NOMO-1 treated with dmso at 0.1 percent for 144 hours (cell line): ENCODE measurements at regions not wholly inside any gene's neighbourhood (a gene's known extent, or its start where the extent isn't known, plus 50 kb on each side); places are given as distances from the start of the nearest gene placed in this dataset.
"Not testable (repeated sequence)": the region's sequence is repeated elsewhere in the genome, so short reads cannot be mapped to it uniquely, and the experiment has no call there.

ENCODE experiments used
- DNase-seq: peaks from one replicate; lab custom pipeline; 2025; ENCODE audit not compliant: unreplicated experiment; lab: John Stamatoyannopoulos, UW

DNA sequence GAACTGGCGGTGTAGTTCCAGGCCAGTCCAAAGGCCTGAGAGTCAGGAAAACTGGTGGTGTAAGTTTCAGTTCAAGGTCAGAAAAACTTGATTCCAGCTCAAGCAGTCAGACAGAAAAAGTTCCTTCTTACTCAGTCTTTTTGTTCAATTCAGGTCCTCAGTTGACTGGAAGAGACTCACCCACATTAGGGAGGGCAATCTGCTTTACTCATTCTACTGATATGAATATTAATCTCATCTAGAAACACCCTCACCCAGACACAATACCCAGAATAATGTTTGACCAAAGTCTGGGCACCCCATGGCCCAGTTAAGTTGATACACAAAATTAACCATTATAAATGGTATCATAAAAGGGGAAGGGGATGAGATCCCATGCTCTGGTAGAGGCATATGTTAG is 50.1 kb upstream of the LTA4H start:
- no peak for DNase-seq

DNA sequence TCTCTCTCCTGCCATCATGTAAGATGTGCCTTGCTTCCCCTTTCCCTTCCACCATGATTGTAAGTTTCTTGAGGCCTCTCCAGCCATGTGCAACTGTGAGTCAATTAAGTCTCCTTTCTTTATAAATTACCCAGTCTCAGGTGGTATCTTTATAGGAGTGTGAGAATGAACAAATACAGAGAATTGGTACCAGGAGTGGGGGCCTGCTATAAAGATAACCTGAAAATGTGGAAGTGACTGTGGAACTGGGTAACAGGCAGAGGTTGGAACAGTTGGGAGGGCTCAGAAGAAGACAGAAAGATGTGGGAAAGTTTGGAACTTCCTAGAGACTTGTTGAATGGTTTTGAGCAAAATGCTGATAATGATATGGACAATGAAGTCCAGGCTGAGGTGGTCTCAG is 50.8 kb upstream of the LTA4H start:
- not testable (repeated sequence) for DNase-seq

DNA sequence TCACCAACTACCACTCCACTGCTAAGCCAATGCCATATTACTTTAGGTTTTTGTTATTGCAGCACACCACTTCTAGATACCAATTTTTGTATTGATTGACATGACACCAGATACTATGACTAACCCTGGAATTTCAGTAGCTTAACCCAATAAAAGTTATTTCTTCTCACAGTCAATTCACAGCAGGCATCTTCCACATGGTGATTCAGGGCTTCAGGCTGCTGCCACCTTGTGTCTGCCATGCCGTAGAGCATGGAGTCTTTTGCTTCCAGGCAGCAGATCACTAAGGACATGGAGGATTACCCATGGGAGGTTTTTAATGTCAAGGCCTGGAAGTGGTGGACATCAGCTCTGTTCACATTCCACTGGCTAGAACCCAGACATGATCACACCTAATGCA is 56.4 kb upstream of the LTA4H start:
- no peak for DNase-seq

DNA sequence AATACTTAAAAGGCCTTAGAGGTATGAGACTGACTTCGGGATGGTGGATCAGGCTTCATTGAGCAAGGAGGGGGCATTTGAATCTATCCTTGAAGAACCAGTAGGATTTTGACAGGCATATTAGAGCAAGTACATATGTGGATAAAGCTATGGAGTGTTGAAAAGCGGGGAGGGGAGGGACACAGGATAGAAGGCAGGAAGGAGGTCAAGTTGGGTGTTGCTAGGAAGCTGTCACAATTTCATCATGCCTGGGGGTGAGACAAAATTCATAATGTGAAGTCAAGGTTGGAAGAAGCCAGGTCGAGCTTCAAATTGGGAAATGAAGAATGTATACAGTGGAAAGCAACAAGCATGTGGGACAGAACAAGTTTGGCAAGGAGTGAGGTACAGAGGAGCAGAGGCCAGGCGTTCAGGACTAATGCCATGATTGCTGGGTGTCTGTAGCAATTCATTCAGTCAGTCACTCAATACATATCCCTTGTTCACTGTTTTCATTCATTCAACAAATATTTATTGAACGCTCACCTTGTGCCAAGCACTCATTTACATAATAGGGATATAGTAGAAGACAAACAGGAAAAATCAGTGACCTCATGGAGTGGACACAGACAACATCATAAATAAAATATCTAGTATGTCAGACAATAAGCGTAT is 58.3 kb upstream of the LTA4H start:
- no peak for DNase-seq

DNA sequence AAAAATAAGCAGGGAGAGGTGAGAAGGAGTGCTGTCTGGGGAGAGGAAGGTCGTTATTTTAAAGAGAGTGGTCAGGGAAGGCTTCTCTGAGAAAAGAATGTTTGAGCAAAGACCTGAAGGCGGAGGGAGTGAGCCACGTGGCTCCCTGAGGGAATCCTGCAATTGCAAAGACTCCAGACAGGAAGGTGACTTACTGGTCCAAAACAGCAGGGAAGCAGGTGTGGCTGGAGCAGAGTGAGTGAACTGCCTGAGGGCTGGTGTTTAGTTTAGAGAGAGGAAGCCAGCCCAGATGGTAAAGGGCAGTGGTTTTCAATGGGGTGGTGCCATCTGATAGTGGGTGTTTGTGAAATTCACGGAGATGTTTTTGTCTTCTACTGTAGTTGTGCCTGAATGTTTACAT is 58.8 kb upstream of the LTA4H start:
- DNase-seq: no peak

DNA sequence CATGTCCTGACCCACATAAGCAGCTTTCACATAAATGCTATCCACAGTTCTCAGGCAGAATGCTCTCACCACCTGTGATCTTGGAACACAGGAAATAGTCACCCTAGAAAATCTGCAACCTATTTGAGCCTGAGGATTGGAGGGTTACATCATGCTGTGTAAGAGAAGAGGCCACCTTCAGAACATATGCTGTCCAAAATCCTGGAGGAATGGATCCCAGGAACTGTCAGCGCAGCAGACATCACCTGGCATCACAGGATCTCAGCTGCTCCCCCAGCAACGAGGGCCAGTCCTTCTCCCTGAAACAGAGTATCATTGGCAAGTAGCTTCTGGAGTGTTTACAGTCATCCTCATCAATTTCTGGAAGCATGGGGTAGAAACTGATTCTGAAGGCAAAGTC is 63.2 kb upstream of the LTA4H start:
- DNase-seq: no peak

DNA sequence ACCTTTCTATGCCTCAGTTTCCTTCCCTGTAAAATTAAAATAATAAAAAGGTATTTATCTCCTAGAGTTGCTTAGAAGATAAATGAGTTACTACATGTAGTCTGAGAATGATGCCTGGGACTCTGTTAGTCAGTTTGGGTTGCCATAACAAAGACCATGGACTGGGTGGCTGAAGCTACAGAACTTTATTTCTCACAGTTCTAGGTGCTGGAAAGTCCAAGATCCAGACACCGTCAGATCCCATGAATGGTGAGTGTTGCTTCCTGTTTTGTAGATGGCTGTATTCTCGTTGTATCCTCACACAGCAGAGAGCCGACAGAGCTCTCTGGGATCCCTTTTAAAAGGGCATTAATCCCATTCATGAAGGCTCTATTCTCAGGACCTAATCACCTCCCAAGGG is 64.0 kb upstream of the LTA4H start:
- no peak for DNase-seq

DNA sequence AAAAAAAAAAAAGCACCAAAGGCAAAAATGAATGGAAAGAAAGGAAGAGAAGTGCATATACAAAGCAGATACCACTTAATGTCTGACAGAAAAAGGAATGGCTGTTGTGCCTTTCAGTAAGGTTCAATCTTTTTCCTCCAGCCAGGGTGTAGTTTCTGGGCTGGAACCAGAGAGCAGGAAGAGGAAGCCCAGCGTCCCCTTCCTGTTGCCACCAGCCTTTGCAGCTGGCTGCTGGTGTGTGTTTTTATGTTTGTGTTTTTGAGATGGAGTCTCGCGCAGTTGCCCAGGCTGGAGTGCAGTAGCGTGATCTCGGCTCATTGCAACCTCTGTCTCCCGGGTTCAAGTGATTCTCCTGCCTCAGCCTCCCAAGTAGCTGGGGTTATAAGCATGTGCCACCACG is 64.6 kb upstream of the LTA4H start:
- DNase-seq: no peak

DNA sequence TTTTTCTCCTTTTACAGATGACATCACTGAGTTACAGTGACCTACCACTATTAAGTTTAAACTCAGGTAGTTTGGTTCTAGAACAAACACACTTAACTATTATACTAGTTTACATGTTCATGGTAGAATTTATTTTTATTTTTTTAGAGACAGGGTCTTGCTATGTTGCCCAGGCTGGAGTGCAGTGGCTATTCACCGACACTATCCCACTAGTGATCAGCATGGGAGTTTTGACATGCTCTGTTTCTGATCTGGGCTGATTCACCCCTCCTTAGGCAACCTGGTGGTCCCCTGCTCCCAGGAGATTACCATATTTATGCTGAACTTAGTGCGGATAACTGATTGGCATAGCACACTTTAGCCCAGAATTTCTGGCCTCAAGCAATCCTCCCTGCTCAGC is 66.4 kb upstream of the LTA4H start:
- DNase-seq: no peak

DNA sequence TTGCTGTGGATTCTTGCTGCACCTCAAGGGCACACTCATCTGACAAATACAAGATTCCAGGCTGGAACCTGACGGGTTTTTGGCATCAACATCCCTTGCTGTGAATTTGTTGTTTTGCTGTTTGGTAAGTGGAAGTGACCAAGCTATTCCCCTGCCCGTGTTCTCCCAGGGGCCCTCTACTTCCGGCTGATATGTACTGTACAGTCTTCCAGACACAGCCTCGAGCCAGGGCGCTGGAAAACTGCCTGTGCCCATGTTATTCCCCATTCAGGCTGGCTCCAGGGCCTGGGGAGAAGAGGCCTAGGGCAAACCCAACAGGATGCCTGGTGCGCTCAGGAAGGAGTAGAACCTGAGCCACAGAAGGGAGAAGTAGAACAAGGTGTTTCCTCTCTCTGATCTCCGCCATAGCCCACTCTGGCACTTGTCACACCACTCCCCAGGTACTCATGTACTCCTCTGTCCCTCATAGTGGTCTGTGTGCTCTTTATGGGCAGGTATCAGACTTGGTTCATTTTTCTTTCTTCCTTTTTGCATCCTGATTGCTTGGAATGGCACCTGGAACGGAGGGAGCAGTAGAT is 67.8 kb upstream of the LTA4H start:
- no peak for DNase-seq

DNA sequence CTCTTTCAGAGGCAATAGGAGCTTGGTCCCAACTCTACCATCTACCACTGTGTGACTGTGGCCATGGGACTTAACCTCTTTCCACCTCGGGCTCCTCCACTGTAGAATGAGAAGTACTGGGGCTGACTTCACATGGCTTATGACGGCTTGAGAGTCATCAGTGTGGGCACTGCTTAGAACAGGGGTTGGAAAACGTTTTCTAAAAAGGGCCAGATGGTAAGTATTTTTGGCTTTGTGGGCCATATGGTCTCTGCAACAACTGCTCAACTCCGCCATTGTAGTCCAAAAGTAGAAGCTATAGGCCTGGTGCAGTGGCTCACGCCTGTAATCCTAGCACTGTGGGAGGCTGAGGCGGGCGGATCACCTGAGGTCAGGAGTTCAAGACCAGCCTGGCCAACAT is 69.2 kb upstream of the LTA4H start:
- no peak for DNase-seq

DNA sequence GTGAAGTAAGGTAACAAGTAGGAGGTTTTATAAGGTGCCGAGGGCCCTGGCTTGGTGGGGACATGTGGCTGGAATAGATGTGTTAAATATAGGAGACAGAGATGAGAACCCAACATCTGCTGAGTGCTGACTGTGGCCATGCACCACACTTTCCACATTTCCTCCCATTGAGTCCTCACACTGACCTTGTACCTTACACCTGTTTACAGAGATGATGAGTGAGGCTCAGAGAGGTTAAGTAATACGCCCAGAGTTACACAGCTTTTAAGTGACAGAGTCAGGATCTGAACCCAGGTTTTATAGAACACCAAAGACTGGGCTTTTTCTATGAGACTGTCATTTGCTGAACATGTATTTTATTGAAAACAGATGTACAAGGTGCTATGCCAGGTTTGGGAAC is 70.8 kb upstream of the LTA4H start:
- no peak for DNase-seq

DNA sequence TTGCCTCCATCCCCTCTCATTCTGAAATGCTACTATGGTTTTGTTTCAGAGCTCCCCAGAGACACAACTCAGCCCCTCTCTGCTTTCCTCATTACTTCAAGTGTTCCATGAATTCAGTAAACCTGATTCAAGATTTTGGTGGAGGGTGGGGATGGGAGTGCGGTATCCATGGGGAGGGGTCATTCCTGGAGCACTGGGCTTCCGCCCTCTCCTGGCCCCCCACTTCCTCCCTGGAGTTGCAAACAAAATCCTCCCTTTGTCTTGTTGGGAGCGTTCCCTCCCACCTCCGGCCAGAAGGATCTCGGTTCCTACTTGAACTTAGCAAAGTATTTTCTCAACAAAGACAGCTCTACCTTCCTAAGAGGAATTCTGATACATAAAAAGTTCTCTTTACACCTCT is 71.8 kb upstream of the LTA4H start:
- no peak for DNase-seq

DNA sequence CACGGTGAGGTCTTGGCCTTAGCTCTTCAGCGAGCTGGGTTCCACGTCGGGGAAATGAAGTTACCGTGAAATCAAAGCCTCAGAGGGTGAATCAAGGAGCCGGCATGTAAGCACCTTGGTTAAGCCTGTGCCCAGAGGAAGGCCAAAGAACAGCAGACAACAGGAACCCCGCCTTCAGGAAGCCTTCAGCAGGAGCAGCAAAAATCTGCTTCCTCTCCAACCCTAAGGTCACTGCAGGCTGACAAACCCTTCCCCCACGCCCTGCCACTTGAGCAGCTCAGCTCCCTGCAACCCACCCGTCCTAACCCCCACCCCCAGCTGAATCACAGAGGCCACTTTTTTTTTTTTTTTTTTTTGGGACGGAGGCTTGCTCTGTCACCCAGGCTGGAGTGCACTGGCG is 72.9 kb upstream of the LTA4H start:
- peak; percentile 67 for DNase-seq

DNA sequence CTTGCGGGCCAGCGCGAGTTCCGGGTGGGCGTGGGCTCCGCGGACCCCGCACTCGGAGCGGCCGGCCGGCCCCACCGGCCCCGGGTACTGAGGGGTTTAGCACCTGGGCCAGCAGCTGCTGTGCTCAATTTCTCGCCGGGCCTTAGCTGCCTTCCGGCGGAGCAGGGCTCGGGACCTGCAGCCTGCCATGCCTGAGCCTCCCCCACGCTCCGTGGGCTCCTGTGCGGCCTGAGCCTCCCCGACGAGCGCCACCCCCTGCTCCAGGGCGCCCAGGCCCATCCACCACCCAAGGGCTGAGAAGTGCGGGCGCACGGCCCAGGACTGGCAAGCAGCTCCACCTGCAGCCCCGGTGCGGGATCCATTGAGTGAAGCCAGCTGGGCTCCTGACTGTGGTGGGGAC is 73.6 kb upstream of the LTA4H start:
- DNase-seq: not testable (repeated sequence)

DNA sequence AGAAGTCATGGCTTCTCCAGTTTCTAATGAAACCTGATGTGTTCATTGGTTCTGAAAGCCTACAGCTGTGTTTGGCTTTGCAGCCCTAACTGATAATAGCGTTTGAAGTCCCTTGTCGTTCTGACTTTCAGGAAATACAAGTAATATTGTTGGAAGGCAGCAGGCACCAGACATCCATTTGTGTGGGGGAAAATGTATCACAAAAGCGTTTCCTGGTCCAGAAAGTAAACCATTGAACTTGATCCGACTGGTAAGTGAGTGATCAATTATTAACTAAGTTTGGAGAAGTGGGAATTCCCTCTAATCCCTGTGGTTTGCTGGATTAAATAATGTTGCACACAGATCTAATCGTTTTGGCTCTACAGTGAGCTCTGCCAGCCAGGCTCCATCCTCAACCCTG is 77.3 kb upstream of the LTA4H start:
- DNase-seq: no peak

DNA sequence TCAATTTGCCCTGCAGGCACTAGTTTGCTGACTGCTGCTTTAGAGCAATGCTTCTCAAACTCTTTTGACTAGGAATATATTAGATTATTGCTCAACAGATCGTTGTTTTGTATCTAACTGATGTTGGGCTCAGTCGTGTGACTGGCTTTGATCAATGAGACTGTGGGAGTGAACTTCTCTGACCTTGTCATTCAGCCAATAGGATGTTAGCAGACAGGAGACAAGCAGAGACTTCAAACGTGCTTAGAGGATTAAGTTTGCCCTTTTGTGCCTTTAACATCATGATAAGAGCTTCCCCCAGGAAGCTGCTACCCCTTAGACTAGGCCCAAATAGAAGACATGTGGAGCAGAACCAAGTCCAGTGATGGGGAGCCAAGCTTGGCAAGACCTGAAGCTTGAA is 76.7 kb upstream of the ELK3 start:
- no peak for DNase-seq

DNA sequence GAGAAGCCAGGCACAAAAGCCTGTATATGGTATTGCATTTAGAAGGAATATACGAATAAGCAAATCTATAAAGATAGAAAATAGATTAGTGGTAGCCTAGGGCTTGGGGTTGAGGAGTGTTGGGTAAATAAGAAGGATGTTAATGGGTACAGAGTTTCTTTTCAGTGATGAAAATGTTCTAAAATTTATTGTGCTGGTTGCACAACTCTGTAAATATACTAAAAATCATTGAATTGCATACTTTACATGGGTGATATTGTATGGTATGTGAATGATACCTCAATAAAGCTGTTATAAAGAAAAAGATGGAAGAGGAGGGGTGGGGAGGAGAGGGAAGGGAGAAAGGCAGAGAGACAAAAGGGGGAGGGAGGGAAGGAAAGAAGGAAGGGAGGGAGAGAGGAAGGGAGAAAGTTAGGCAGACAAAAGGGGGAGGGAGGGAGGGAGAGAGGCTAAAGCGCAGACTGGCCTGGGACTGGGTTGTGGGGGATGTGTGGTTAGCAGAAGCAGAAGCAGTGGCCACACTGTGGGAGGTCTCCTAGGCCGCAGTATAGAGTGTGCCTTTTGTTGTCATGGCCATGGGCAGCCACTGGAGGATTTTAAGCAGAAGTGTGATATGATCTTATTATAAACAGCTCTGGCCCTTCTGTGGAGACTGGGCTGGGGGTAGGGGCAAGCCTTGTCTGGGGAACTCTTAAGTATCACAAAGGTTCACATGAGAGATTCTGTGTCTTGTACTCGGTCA is 73.6 kb upstream of the ELK3 start:
- peak; percentile 98 for DNase-seq

DNA sequence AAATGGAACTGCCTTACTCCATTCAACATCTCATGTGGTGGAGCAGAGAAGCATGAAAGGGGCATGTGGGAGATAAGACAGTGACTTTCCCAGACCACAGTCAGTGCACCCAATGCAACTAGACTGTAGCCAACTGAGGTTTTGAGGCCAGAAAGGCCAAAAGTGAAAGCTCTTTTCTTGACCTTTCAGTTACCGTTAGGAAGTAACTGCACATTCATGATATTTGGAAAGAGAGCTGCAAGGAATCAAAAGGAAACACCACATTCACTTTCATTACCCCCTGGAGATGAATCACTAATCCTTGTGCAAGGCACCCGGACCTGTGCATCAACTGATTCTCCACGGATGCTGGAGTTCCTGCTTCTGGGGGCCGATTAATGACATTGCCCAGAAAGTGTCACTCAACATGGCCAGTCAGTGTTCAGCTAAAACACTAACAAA is 72.9 kb upstream of the ELK3 start:
- peak; percentile 83 for DNase-seq

DNA sequence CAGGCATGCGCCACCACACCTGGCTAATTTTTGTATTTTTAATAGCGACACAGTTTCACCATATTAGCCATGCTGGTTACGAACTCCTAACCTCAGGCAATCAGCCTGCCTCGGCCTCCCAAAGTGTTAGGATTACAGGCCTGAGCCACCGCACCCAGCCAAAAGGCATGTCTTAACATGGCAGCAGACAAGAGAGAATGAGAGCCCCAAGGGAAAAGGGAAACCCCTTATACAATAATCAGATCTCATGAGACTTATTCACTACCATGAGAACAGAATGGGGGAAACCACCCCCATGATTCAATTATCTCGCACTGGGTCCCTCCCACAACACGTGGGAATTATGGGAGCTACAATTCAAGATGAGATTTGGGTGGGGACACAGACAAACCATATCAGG is 65.9 kb upstream of the ELK3 start:
- not testable (repeated sequence) for DNase-seq

DNA sequence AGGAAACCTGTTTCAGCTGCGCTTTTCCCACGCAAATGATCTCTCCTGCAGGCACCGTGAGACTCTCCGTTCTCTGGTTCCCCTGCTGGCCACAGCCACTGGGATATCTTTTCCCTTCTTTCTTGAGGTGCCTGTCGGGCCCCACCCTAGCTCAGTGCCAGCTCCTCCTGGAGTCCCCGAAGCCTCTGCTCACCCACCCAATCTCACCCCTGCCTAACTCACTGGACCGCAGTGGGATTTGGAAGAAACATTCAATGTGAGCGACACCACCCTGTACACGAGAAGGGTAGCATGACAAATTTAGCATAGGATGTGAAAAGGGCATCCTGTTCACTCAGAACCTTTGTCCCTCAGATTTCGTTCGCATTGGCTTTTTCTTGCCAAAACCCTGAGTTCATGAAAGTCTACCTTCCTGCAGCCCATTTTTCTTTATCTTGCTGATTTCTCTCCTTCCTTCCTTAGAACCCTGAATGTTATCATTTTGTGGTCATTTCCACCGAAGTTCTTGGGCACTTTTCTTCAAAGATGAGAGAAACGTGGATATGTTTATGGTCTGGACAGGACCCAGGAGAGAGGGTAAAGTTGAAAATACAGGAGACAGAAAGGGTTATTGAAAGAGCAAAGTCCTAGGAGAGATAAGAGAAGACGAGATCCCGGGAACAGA is 63.6 kb upstream of the ELK3 start:
- DNase-seq: no peak

DNA sequence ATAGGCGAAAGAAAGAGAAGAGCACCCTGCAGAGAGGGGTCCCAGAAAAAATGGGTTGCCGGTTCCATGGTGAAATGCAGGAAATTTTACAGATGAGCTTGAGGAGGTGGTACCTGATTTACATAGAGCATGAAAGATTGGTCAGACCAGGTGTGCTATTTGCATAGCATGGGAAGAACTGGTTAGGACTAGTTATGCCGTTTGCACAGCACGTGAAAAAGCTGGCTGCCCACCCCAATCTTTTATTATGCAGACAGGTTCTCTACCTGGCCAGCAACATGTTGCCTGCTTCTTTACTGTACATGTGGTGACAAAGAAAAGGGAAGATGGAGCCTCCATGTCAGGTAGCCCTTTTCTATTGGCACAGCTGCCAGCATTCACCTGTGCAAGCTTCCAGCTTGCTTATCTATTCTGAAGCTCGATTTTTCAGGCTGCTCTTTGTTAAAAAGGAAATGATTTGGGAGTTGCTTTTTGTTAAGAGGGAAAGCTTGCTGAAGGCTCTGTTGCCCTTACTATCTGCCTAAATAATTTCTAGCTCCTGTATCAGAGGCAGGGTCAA is 62.9 kb upstream of the ELK3 start:
- DNase-seq: no peak
